Posterior cingulate gyrus (tissue), 11 donors: ENCODE measurements at regions not wholly inside any gene's neighbourhood (a gene's known extent, or its start where the extent isn't known, plus 50 kb on each side); places are given as distances from the start of the nearest gene placed in this dataset.
"Not testable (repeated sequence)": the region's sequence is repeated elsewhere in the genome, so short reads cannot be mapped to it uniquely, and the experiment has no call there.

Experiments
- DNase-seq, 10 donors: peaks; one replicate each; pipeline versions ENCODE4 v3.0.0 to v3.0.0-alpha.2; 2020 to 2021; ENCODE audit warnings: mixed read lengths in 3 of 10
- intact Hi-C: fragments of 100-400 bp; cut with DNase I; formaldehyde crosslinking; loops from one replicate; pipeline ENCODE4 v1.15.1; 2023

- DNase-seq: no peak
- intact Hi-C loops: no loop called here
Measured at GRCh38 chr3:135622656-135623055, 342.9 kb upstream of the PPP2R3A start.

GRCh38 chr3:135623558-135623957, 342.0 kb upstream of the PPP2R3A start:
- no peak for DNase-seq
- intact Hi-C loops: no loop called here

- no peak for DNase-seq
- intact Hi-C loops: no loop called here
Measured at GRCh38 chr3:135627057-135627456, 338.5 kb upstream of the PPP2R3A start.

- no peak for DNase-seq
- intact Hi-C loops: no loop called here
Measured at GRCh38 chr3:135629701-135630408, 335.7 kb upstream of the PPP2R3A start.

GRCh38 chr3:135632556-135633065, 332.9 kb upstream of the PPP2R3A start:
- DNase-seq: no peak
- intact Hi-C loops: no loop called here

- no peak for DNase-seq
- intact Hi-C loops: no loop called here
Measured at GRCh38 chr3:135633078-135633477, 332.4 kb upstream of the PPP2R3A start.

GRCh38 chr3:135636596-135636995, 328.9 kb upstream of the PPP2R3A start:
- no peak for DNase-seq
- intact Hi-C loops: no loop called here

GRCh38 chr3:135637013-135637412, 328.5 kb upstream of the PPP2R3A start:
- no peak for DNase-seq
- intact Hi-C loops: no loop called here

- intact Hi-C loops: no loop called here
- no peak for DNase-seq
Measured at GRCh38 chr3:135641761-135642160, 323.8 kb upstream of the PPP2R3A start.

- intact Hi-C loops: no loop called here
- DNase-seq: no peak
Measured at GRCh38 chr3:135645541-135645940, 320.0 kb upstream of the PPP2R3A start.

- intact Hi-C loops: no loop called here
- DNase-seq: no peak
Measured at GRCh38 chr3:135646873-135647272, 318.7 kb upstream of the PPP2R3A start.

GRCh38 chr3:135649361-135649760, 316.2 kb upstream of the PPP2R3A start:
- intact Hi-C loops: no loop called here
- DNase-seq: no peak

- intact Hi-C loops: no loop called here
- DNase-seq: no peak
Measured at GRCh38 chr3:135650309-135650708, 315.2 kb upstream of the PPP2R3A start.

- intact Hi-C loops: no loop called here
Measured at GRCh38 chr3:135652388-135652787, 313.1 kb upstream of the PPP2R3A start.

GRCh38 chr3:135655328-135655727, 310.2 kb upstream of the PPP2R3A start:
- intact Hi-C loops: no loop called here
- DNase-seq: no peak

More at GRCh38 chr3:135652388-135652787, 313.1 kb upstream of the PPP2R3A start:
- DNase-seq: no peak

GRCh38 chr3:135658451-135658850, 307.1 kb upstream of the PPP2R3A start:
- DNase-seq, intact Hi-C loops: not testable (repeated sequence)

GRCh38 chr3:135667061-135667460, 298.5 kb upstream of the PPP2R3A start:
- DNase-seq: no peak

GRCh38 chr3:135674508-135674907, 291.0 kb upstream of the PPP2R3A start:
- intact Hi-C loops: no loop called here
- no peak for DNase-seq

More at GRCh38 chr3:135667061-135667460, 298.5 kb upstream of the PPP2R3A start:
- intact Hi-C loops: no loop called here

GRCh38 chr3:135678386-135678785, 287.1 kb upstream of the PPP2R3A start:
- intact Hi-C loops: no loop called here
- DNase-seq: no peak

GRCh38 chr3:135688003-135688402, 277.5 kb upstream of the PPP2R3A start:
- intact Hi-C loops: no loop called here
- DNase-seq: no peak

GRCh38 chr3:135690664-135691063, 274.9 kb upstream of the PPP2R3A start:
- intact Hi-C loops: no loop called here
- DNase-seq: no peak

GRCh38 chr3:135691240-135691639, 274.3 kb upstream of the PPP2R3A start:
- intact Hi-C loops: no loop called here
- no peak for DNase-seq

GRCh38 chr3:135694142-135694541, 271.4 kb upstream of the PPP2R3A start:
- no peak for DNase-seq
- intact Hi-C loops: no loop called here
